ENCODE measurements at regions not wholly inside any gene's neighbourhood (a gene's known extent, or its start where the extent isn't known, plus 50 kb on each side); places are given as distances from the start of the nearest gene placed in this dataset.

- Mint-ChIP-seq H3K4me3 (no peak overlapping the region), H3K36me3 (ENCODE audit: low read depth) (no peaks in the 10 kb centered on the region), H3K4me1 (ENCODE audit: low read depth) (no peaks in the 10 kb centered on the region), H3K27me3 (ENCODE audit: insufficient read depth) (no peaks in the 10 kb centered on the region), H3K9me3 (peaks cover 21% of the 10 kb centered on the region), H3K27ac (no peak overlapping the region)
- no peak for DNase-seq
- TF ChIP-seq CTCF (IDR thresholded peaks at IDR 0.05), result no peak
These were observed 392.8 kb downstream of the TRIB2 start for GRCh38 chr2:13109516-13109915.

- Mint-ChIP-seq H3K9me3 (peaks cover 24% of the 10 kb centered on the region), H3K36me3 (ENCODE audit: low read depth) (no peaks in the 10 kb centered on the region), H3K4me1 (ENCODE audit: low read depth) (no peaks in the 10 kb centered on the region), H3K27me3 (ENCODE audit: insufficient read depth) (no peaks in the 10 kb centered on the region), H3K27ac (no peak overlapping the region), H3K4me3 (no peak overlapping the region)
- no peak for DNase-seq
- TF ChIP-seq CTCF (IDR thresholded peaks at IDR 0.05), result no peak
These were observed 394.1 kb downstream of the TRIB2 start for GRCh38 chr2:13110825-13111224.

GRCh38 chr2:13113002-13113401 lies 396.3 kb downstream of the TRIB2 start:
- Mint-ChIP-seq H3K4me1 (ENCODE audit: low read depth) (no peaks in the 10 kb centered on the region), H3K9me3 (peaks cover 28% of the 10 kb centered on the region), H3K27ac (no peak overlapping the region), H3K4me3 (no peak overlapping the region), H3K36me3 (ENCODE audit: low read depth) (no peaks in the 10 kb centered on the region), H3K27me3 (ENCODE audit: insufficient read depth) (no peaks in the 10 kb centered on the region)
- DNase-seq, result no peak
- no peak for TF ChIP-seq CTCF (IDR thresholded peaks at IDR 0.05)

- H3K4me3 Mint-ChIP-seq, result no peak overlapping the region
- peaks cover 29% of the 10 kb centered on the region for H3K9me3 Mint-ChIP-seq
- H3K27me3 Mint-ChIP-seq (ENCODE audit: insufficient read depth), result no peaks in the 10 kb centered on the region
- no peaks in the 10 kb centered on the region for H3K4me1 Mint-ChIP-seq (ENCODE audit: low read depth)
- no peak for TF ChIP-seq CTCF (IDR thresholded peaks at IDR 0.05)
- no peak overlapping the region for H3K27ac Mint-ChIP-seq
- H3K36me3 Mint-ChIP-seq (ENCODE audit: low read depth), result no peaks in the 10 kb centered on the region
- no peak for DNase-seq
These were observed 397.7 kb downstream of the TRIB2 start for GRCh38 chr2:13114391-13114790.

GRCh38 chr2:13115643-13116042 lies 398.9 kb downstream of the TRIB2 start:
- H3K27ac Mint-ChIP-seq, result no peak overlapping the region
- TF ChIP-seq CTCF (IDR thresholded peaks at IDR 0.05), result no peak

GRCh38 chr2:13121096-13121495 lies 404.4 kb downstream of the TRIB2 start:
- Mint-ChIP-seq H3K9me3 (peaks cover 17% of the 10 kb centered on the region), H3K36me3 (ENCODE audit: low read depth) (no peaks in the 10 kb centered on the region)

More at GRCh38 chr2:13115643-13116042, 398.9 kb downstream of the TRIB2 start:
- no peak overlapping the region for H3K4me3 Mint-ChIP-seq
- no peak for DNase-seq
- peaks cover 24% of the 10 kb centered on the region for H3K9me3 Mint-ChIP-seq
- H3K27me3 Mint-ChIP-seq (ENCODE audit: insufficient read depth), result no peaks in the 10 kb centered on the region
- H3K36me3 Mint-ChIP-seq (ENCODE audit: low read depth), result no peaks in the 10 kb centered on the region
- H3K4me1 Mint-ChIP-seq (ENCODE audit: low read depth), result no peaks in the 10 kb centered on the region

More at GRCh38 chr2:13121096-13121495, 404.4 kb downstream of the TRIB2 start:
- Mint-ChIP-seq H3K27ac (no peak overlapping the region), H3K4me1 (ENCODE audit: low read depth) (no peaks in the 10 kb centered on the region), H3K27me3 (ENCODE audit: insufficient read depth) (no peaks in the 10 kb centered on the region), H3K4me3 (no peak overlapping the region)
- no peak for DNase-seq
- no peak for TF ChIP-seq CTCF (IDR thresholded peaks at IDR 0.05)
